Peyer's patch (tissue), 4 donors: ENCODE measurements at regions not wholly inside any gene's neighbourhood (a gene's known extent, or its start where the extent isn't known, plus 50 kb on each side); places are given as distances from the start of the nearest gene placed in this dataset.

Experiments used
- POLR2A ChIP-seq, 2 donors: fragments of 450-650 bp; IDR thresholded peaks; one replicate each; pipeline ENCODE4 v1.5.1; 2017; ENCODE audit warnings: antibody characterized with exemption in 2 of 2, mild to moderate bottlenecking in 2 of 2, moderate library complexity in 2 of 2
- TF ChIP-seq, protein P1 (sequence below), 6 experiments: fragments of 450-650 bp in 4 of 6; fragments of 200-600 bp in 2 of 6; sonication (generic) in 1 of 6; IDR thresholded peaks; one replicate each; pipeline ENCODE4 v1.5.1; 2017 to 2019; ENCODE audit warnings: antibody characterized with exemption in 6 of 6, mild to moderate bottlenecking in 3 of 6, moderate library complexity in 1 of 6

DNA sequence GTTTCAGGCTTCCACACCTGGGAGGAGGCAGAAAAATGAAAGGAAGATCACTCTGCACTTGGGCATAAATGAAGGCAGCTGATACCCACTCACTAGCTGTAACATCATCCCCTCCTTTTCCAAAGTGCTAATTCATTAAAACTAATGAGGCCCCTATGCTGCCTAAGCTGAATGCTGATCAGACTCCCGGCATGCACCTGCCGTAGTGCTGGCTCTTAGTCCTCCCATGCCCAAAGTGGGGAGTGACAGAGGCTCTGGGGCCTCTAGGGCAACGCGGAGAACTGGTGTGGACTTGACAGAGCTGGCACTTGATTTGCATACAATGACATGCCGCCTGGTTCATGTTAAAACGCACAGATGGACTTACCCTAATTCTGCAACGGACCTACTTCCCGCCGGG lies 96.5 kb upstream of the NCAM1 start:
- TF ChIP-seq, protein P1, sequence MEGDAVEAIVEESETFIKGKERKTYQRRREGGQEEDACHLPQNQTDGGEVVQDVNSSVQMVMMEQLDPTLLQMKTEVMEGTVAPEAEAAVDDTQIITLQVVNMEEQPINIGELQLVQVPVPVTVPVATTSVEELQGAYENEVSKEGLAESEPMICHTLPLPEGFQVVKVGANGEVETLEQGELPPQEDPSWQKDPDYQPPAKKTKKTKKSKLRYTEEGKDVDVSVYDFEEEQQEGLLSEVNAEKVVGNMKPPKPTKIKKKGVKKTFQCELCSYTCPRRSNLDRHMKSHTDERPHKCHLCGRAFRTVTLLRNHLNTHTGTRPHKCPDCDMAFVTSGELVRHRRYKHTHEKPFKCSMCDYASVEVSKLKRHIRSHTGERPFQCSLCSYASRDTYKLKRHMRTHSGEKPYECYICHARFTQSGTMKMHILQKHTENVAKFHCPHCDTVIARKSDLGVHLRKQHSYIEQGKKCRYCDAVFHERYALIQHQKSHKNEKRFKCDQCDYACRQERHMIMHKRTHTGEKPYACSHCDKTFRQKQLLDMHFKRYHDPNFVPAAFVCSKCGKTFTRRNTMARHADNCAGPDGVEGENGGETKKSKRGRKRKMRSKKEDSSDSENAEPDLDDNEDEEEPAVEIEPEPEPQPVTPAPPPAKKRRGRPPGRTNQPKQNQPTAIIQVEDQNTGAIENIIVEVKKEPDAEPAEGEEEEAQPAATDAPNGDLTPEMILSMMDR (IDR thresholded peaks at IDR 0.05), result no peak
- no peak for TF ChIP-seq POLR2A (IDR thresholded peaks at IDR 0.05)
